ENCODE measurements at regions not wholly inside any gene's neighbourhood (a gene's known extent, or its start where the extent isn't known, plus 50 kb on each side); places are given as distances from the start of the nearest gene placed in this dataset.

GRCh38 chr3:64844558-64844957 lies 156.8 kb upstream of the ADAMTS9 start:
- no peak overlapping the region for H3K4me3 Mint-ChIP-seq
- Histone ChIP-seq H3K4me2 (no peak overlapping the region), H3K79me2 (replicated peaks; ENCODE audit: insufficient read depth) (no peaks in the 10 kb centered on the region), H3K27ac (ENCODE audit: low read depth) (no peak overlapping the region), H3K4me1 (ENCODE audit: insufficient read depth) (no peaks in the 10 kb centered on the region), H3K4me3 (no peak overlapping the region), H2AFZ (no peak overlapping the region), H3K27me3 (ENCODE audit: insufficient read depth) (no peaks in the 10 kb centered on the region), H3K9me2 (ENCODE audit: insufficient read depth) (peaks cover 8% of the 10 kb centered on the region; the same call in 1 of the 2 replicates), H4K20me1 (replicated peaks; ENCODE audit: insufficient read depth) (no peaks in the 10 kb centered on the region), H3K36me3 (ENCODE audit: insufficient read depth) (no peaks in the 10 kb centered on the region), H3F3A (replicated peaks; ENCODE audit: low read depth) (no peaks in the 10 kb centered on the region)
- no peaks in the 10 kb centered on the region for H3K27me3 Mint-ChIP-seq (ENCODE audit: insufficient read depth, low read depth, poor library complexity)
- no peaks in the 10 kb centered on the region for H3K36me3 Mint-ChIP-seq (ENCODE audit: low read depth)
- no peak overlapping the region for H3K27ac Mint-ChIP-seq
- DNase-seq (ENCODE audit: low spot score) (no peak), ATAC-seq (no peak)
- H3K4me1 Mint-ChIP-seq: no peaks in the 10 kb centered on the region
- TF ChIP-seq REST (IDR thresholded peaks at IDR 0.05; ENCODE audit: unreplicated experiment) (peak; percentile 23), CREB1 (CRISPR knock-in tag; IDR thresholded peaks at IDR 0.05; ENCODE audit: low read depth) (no peak)
- H3K9me3 Mint-ChIP-seq: no peaks in the 10 kb centered on the region

GRCh38 chr3:64837986-64838735 lies 150.4 kb upstream of the ADAMTS9 start:
- Histone ChIP-seq H3K4me1 (ENCODE audit: insufficient read depth) (no peaks in the 10 kb centered on the region), H3K27me3 (ENCODE audit: insufficient read depth) (no peaks in the 10 kb centered on the region), H3K9me2 (ENCODE audit: insufficient read depth) (0 out of 2 replicates have a peak, but pooled peaks cover 4% of the 10 kb centered on the region), H3K36me3 (ENCODE audit: insufficient read depth) (no peaks in the 10 kb centered on the region), H3K79me2 (replicated peaks; ENCODE audit: insufficient read depth) (no peaks in the 10 kb centered on the region), H3F3A (replicated peaks; ENCODE audit: low read depth) (no peaks in the 10 kb centered on the region), H3K4me3 (no peak overlapping the region), H3K27ac (ENCODE audit: low read depth) (no peak overlapping the region), H4K20me1 (replicated peaks; ENCODE audit: insufficient read depth) (no peaks in the 10 kb centered on the region), H3K4me2 (no peak overlapping the region), H2AFZ (no peak overlapping the region)
- no peak for DNase-seq (ENCODE audit: low spot score)
- no peaks in the 10 kb centered on the region for H3K36me3 Mint-ChIP-seq (ENCODE audit: low read depth)
- no peak for ATAC-seq
- peaks cover 12% of the 10 kb centered on the region for H3K4me1 Mint-ChIP-seq
- no peaks in the 10 kb centered on the region for H3K27me3 Mint-ChIP-seq (ENCODE audit: insufficient read depth, low read depth, poor library complexity)
- H3K27ac Mint-ChIP-seq: no peak overlapping the region; the same call in 1 of the 2 replicates
- TF ChIP-seq CTCF (conservative IDR thresholded peaks at IDR 0.05; ENCODE audit: low read depth in 2 of 2) (no peak), REST (IDR thresholded peaks at IDR 0.05; ENCODE audit: unreplicated experiment) (no peak)
- no peak overlapping the region for H3K4me3 Mint-ChIP-seq
- H3K9me3 Mint-ChIP-seq: no peaks in the 10 kb centered on the region
